Motor neuron (in vitro differentiated cells): ENCODE measurements at regions not wholly inside any gene's neighbourhood (a gene's known extent, or its start where the extent isn't known, plus 50 kb on each side); places are given as distances from the start of the nearest gene placed in this dataset.
"Not testable (repeated sequence)": the region's sequence is repeated elsewhere in the genome, so short reads cannot be mapped to it uniquely, and the experiment has no call there.

Experiments used
- ATAC-seq, 8 experiments: fragments of 200-7000 bp; cut with Tn5 transposase; replicated peaks in 6 of 8; 2 replicates each; pipeline ENCODE4 v1.8.0; 2021; ENCODE audit warnings: mild to moderate bottlenecking in 8 of 8, moderate library complexity in 8 of 8
- H3K27ac ChIP-seq, 2 donors: fragments of 250-450 bp; sonication (Bioruptor Pico); 2 replicates each; pipeline ENCODE4 v1.9.0; 2021; ENCODE audit warnings: antibody characterized with exemption in 2 of 2, mild to moderate bottlenecking in 2 of 2, moderate library complexity in 1 of 2
- H3K4me1 ChIP-seq, 2 donors: fragments of 250-450 bp; sonication (Bioruptor Pico); replicated peaks in 1 of 2; 2 replicates each; pipeline ENCODE4 v1.6.1; 2021; ENCODE audit warnings: antibody characterized with exemption in 2 of 2, mild to moderate bottlenecking in 2 of 2, moderate library complexity in 1 of 2
- H3K4me3 ChIP-seq, 5 donors: fragments of 250-450 bp; sonication (Bioruptor Pico); 2 replicates each; pipeline ENCODE4 v1.9.0; 2021; ENCODE audit warnings: antibody characterized with exemption in 5 of 5, mild to moderate bottlenecking in 5 of 5, moderate library complexity in 4 of 5
- WGBS, 10 experiments: fragments of 450-650 bp; shearing (Covaris generic); methylation state at CpG; one replicate each; pipeline ENCODE4 v1.0.0; 2022; 5-methylcytosine and 5-hydroxymethylcytosine counted together
- in situ Hi-C, 9 experiments: fragments of 400-800 bp; cut with MboI; loops; one replicate each; pipeline ENCODE4 v1.15.0; 2021; ENCODE audit warnings: low sequenced_read_pairs in 9 of 9, low pct_unique_long_range_greater_than_20kb in 2 of 9; ENCODE audit not compliant: unreplicated experiment in 9 of 9

DNA sequence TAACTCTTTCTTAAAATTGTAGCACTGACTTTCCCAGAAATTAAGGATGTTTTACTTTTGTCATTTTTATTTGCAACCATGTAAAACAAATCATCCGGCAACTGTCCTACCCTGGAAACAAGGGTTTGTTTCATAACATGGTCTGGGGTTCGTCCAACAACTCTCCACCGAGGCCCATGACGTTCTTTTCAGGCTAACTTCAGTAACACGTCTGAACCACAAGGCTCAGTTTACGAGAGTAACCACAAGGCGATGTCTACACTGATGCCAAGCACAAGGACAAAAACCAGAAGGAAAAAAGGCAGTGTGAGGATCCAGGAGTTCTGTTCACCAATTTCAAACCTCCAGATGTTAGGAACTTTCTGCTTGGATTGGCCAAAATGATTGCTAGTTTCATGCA, 546.1 kb downstream of the NTRK3 start:
- no peaks in the 10 kb centered on the region for H3K4me1 ChIP-seq
- WGBS, 10 experiments, result 25 to 100% (median 81%) methylated on average over 1 to 7 of the region's 7 CpGs; no CpG with 5 or more reads in 2 of the 10 experiments
- ATAC-seq, result no peak
- H3K27ac ChIP-seq, result no peak overlapping the region
- no peak overlapping the region for H3K4me3 ChIP-seq
- in situ Hi-C loops, result no loop called here

DNA sequence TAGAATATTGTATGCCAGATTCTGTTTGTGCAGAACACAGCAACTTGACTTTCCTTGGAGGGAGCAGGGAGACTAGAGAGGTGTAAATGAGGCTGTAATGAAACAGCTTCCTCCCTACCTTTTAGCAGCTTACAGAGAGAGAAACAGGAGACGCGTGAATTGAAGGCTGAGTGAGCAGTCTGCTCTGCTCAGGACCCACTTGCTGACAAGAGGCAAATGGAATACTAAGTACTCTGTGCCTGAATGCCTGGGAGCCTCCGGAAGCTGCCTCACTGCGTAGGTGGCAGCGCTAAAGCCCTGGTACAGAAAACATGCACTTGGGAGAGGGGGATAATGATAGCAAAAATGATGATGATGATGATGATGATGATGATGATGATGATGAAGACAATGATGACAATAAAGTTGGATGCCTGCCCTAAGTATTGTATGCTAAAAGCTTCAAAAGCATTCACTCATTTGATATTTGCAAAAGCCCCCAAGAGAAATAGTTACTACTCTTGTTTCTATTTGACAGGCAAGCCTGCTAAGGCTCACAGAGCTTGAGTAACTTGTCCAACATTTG, 548.9 kb downstream of the NTRK3 start:
- Histone ChIP-seq H3K27ac (no peak overlapping the region), H3K4me1 (no peaks in the 10 kb centered on the region), H3K4me3 (no peak overlapping the region)
- in situ Hi-C loops, result no loop called here
- WGBS, 10 experiments, result 70 to 100% (median 87%) methylated on average over 1 to 3 of the region's 5 CpGs; no CpG with 5 or more reads in 5 of the 10 experiments
- peak in 1 of 8 experiments; percentile 53 for ATAC-seq

DNA sequence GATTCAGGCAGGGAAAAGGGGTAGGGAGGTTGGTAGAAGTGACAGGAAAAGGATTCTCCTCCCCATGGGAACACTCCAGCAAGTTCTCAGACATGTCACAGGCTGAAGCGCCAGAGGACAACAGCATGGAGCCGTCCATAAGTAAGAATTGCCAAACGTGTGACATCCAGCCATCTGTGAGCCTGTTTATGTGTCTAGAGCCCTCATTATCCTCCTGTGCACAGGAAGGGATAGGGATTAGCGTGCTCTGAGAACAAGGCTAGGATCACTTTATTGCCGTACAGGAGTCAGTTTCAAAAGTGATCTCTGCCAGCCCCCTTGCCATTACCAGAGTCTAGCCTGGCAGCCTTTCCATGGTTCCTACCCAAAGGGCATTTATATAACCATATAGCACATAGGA, 549.5 kb downstream of the NTRK3 start:
- in situ Hi-C loops, result no loop called here
- WGBS, 10 experiments, result 20 to 89% (median 30%) methylated on average over 1 to 3 of the region's 5 CpGs; no CpG with 5 or more reads in 5 of the 10 experiments
- Histone ChIP-seq H3K27ac (no peak overlapping the region), H3K4me1 (no peaks in the 10 kb centered on the region), H3K4me3 (no peak overlapping the region)
- no peak for ATAC-seq

DNA sequence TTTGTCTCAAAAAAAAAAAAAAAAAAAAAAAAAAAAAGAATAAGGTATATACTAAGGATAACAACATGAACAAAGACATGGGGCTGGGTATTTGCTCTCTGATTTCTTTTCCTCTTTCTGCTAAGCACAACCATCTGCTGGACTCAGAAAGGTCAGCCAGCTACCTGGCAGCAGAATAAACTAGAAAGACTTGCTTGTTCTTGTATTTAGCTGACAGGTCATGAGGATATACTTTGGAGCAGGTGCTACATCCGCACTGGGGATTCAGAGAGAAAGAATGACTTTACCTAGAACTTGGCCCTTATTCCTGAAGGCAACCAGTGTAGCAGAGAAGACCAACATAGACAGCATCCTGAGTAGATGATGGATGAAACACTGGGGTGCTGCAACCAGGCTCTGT, 550.5 kb downstream of the NTRK3 start:
- no peaks in the 10 kb centered on the region for H3K4me1 ChIP-seq
- H3K4me3 ChIP-seq, result no peak overlapping the region
- WGBS, 10 experiments, result 71 to 100% (median 100%) methylated on average over 1 of the region's 1 CpG; no CpG with 5 or more reads in 5 of the 10 experiments
- no peak for ATAC-seq
- no peak overlapping the region for H3K27ac ChIP-seq
- in situ Hi-C loops, result no loop called here

DNA sequence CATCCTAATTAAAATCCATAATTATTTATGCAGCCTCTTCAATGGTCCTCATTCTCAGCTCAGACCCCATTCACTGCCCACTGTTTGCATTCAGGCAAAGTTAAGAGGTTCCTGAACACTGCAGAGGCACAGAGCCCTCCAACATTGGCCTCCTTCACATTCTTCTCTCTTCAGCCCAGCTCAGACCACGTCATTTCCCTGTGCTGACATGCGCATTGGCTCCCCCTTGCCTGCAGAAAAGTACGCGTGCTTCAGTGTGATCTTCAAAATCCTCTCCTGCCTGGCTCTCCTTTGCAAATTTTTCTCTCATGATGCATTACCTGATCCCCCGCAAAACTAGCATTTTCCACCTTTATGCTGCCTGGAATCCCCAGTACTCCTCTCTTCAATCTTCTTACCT, 552.3 kb downstream of the NTRK3 start:
- H3K4me1 ChIP-seq, result no peaks in the 10 kb centered on the region
- no peak overlapping the region for H3K27ac ChIP-seq
- H3K4me3 ChIP-seq, result no peak overlapping the region
- 50 to 90% (median 81%) methylated on average over 2 to 5 of the region's 5 CpGs; no CpG with 5 or more reads in 2 of the 10 experiments for WGBS, 10 experiments
- in situ Hi-C loops, result no loop called here
- no peak for ATAC-seq

DNA sequence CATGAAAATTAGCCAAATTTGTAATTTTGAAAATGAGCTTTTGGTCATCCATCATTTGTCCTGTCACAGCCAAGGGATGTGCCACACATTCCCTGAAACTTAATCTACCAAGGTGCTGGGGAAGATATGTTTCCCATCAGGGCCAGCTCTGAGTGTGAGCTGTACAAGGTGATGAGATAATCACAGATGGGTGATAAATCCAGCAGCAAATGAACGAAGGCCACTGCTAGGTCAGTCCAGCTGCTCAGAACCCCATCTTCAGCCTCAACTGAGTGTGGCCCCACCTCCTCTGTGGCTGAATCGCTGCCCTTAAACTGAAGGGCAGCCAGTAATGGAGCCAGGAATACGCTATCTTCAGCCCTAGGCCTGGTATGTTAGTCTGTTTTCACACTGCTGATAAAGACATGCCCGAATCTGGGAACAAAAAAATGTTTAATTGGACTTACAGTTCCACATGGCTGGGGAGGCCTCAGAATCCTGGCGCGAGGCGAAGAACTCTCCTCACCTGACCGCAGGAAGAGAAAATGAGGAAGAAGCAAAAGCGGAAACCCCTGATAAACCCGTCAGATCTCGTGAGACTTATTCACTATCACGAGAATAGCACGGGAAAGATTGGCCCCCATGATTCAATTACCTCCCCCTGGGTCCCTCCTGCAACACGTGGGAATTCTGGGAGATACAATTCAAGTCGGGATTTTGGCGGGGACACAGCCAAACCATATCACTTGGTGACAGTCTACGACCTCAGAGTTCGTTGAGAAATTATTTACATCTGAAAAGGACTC, 553.0 kb downstream of the NTRK3 start:
- peak in 5 of 8 experiments; percentile 57 to 83 (median 79) for ATAC-seq
- H3K4me1 ChIP-seq, result no peaks in the 10 kb centered on the region
- 43 to 100% (median 83%) methylated on average over 1 to 16 of the region's 18 CpGs; no CpG with 5 or more reads in 1 of the 10 experiments for WGBS, 10 experiments
- no peak overlapping the region for H3K27ac ChIP-seq
- in situ Hi-C loops, result no loop called here
- no peak overlapping the region for H3K4me3 ChIP-seq

DNA sequence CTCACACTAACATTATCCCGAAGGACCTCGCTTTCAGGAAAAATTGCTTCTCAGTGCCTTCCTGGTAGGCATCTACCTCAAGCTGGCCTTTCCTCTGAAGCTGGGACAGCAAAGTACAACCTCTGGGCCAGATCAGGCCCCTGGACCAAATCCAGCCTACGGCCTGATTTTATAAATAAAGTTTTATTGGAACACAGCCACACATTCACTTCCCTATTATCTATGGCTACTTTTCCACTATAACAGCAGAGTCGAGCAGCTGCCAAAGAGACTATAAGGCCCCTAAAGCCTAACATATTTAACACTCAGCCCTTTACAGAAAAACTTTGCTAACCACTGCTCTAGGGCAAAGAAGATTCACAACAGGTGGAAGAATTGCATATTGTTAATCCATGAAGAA, 554.3 kb downstream of the NTRK3 start:
- ATAC-seq, result no peak
- in situ Hi-C loops, result no loop called here
- Histone ChIP-seq H3K4me3 (no peak overlapping the region), H3K27ac (no peak overlapping the region), H3K4me1 (no peaks in the 10 kb centered on the region)
- WGBS, 10 experiments, result 33 to 100% (median 92%) methylated on average over 1 to 4 of the region's 4 CpGs

DNA sequence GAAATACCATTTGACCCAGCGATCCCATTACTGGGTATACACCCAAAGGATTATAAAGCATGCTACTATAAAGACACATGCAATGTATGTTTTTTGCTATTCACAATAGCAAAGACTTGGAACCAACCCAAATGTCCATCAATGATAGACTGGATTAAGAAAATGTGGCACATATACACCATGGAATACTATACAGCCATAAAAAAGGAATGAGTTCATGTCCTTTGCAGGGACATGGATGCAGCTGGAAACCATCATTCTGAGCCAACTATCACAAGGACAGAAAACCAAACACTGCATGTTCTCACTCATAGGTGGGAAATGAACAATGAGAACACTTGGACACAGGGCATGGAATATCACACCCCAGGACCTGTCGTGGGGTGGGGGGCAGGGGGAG, 558.1 kb downstream of the NTRK3 start:
- H3K4me3 ChIP-seq, ATAC-seq, in situ Hi-C loops, H3K4me1 ChIP-seq, H3K27ac ChIP-seq: not testable (repeated sequence)
- WGBS, 10 experiments, result 0 to 100% (median 88%) methylated on average over 1 to 2 of the region's 2 CpGs; no CpG with 5 or more reads in 6 of the 10 experiments

DNA sequence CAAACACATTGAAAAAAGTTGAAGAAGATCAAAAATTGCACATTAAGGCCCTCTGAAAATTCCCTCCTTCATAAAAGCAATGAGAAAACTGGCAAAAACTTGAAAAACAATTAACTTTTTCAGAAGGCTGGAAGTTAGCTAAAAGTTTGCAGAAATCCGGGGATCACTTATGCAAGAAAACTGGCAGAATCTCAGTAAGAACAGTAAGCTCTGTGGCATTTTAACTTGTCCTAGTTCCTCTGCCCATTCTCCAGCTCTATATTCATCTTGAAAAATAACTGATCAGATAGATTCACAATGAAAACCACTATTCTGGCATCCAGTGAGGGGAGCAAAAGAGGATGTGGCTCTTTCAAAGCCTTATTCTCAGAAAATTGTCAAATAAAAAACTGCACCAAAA, 566.8 kb downstream of the NTRK3 start:
- Histone ChIP-seq H3K4me3 (no peak overlapping the region), H3K4me1 (peaks cover 7 to 20% of the 10 kb centered on the region in 2 donors), H3K27ac (no peak overlapping the region)
- 0 to 100% (median 80%) methylated on average over 1 of the region's 1 CpG; no CpG with 5 or more reads in 2 of the 10 experiments for WGBS, 10 experiments
- ATAC-seq, result no peak
- in situ Hi-C loops, result no loop called here

DNA sequence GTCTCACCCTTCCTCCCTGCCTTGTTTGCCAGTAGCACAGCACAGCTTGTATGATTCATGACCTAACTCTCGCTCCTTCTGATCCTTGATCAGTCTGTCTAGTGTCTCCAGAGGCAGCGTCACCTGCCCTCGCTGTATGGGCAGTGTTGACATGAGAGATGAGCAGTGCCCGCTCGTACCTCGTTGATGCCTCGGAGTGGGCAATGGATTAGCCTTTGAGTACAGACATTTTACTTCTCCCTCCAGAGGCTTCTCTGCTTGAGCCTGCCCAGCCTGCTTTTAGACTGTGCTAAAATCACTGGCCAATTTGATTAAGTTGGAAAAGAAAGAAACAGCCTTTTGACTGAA, 569.0 kb downstream of the NTRK3 start:
- Histone ChIP-seq H3K4me1 (peaks cover 7 to 20% of the 10 kb centered on the region in 2 donors), H3K27ac (no peak overlapping the region), H3K4me3 (no peak overlapping the region)
- in situ Hi-C loops, result no loop called here
- peak in 5 of 8 experiments; percentile 28 to 82 (median 75) for ATAC-seq
- 47 to 100% (median 80%) methylated on average over 2 to 6 of the region's 7 CpGs; no CpG with 5 or more reads in 3 of the 10 experiments for WGBS, 10 experiments

DNA sequence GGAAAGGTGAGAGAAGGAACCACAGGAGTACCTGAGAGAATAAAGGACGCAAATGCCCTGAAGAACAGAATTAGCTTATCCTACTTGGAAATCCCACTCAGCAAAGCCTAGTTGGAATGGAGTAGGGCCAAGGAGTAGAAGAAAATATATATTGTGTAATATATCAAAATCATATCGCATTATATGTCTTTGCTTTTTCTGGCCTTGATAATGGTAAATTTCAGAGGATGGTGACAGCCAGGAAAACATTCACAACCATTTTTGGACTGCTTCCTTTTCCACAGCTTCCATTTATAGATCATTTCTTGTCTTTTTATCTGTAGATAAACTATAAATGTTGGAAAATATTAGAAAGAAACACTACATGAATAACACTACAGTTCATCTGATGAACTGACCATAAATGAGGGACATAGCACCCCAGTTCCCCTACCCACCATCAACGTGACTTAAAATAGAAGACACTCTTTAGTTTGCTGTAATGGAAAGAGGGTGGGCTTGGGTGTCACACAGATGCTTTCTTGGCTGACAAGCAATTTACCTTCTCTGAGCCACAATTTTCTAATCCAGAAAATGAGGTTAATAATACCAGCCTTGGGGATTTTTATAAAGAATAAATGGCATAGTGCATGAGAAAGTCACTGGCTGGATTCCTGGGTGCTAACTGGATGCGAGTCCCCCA, 569.6 kb downstream of the NTRK3 start:
- WGBS, 10 experiments, result 53 to 94% (median 80%) methylated on average over 1 to 3 of the region's 4 CpGs; no CpG with 5 or more reads in 2 of the 10 experiments
- no peak overlapping the region for H3K27ac ChIP-seq
- in situ Hi-C loops, result no loop called here

DNA sequence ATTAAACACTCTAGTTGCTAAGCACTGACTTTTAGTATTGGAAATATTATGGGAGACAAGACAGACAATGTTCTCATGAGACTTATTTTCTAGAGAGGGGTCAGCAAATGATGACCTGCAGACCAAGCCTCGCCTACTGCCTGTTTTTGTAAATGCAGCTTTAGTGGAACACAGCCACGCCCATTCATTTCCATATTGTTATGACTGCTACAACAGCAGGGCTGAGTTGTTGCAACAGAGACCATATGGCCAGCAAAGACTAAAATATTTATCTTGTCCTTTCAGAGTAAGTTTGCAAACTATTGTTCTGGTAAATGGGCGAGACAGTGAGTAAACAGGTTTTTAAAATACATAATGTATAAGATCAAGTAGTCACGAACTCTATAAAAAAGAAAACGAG, 570.2 kb downstream of the NTRK3 start:
- no peak overlapping the region for H3K27ac ChIP-seq
- 2 to 80% (median 64%) methylated on average over 2 to 5 of the region's 5 CpGs; no CpG with 5 or more reads in 1 of the 10 experiments for WGBS, 10 experiments
- in situ Hi-C loops, result no loop called here

More for the DNA sequence above, 569.6 kb downstream of the NTRK3 start:
- peaks cover 7 to 20% of the 10 kb centered on the region in 2 donors for H3K4me1 ChIP-seq
- no peak overlapping the region for H3K4me3 ChIP-seq
- ATAC-seq, result peak in 1 of 8 experiments; percentile 4

DNA sequence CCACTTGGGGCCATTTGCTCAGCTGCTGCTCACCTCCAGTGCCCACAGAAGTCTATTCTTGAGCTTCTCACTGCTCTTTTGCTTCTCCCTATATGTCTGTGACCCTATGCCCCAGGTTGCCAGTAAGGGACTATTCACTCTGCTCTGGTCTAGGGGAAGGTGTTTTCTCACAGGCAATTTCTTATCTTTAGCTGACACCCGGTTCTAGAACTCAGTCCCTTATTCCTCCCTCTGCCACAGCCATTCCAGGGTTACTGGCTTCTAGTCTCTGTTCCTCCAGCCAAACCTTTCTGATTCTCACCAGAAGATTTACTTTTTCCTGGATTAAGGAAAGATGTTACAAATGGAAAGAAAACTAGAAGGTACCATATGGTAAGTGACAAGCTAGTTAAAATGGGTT, 574.0 kb downstream of the NTRK3 start:
- Histone ChIP-seq H3K4me1 (peaks cover 7 to 20% of the 10 kb centered on the region in 2 donors), H3K4me3 (no peak overlapping the region), H3K27ac (no peak overlapping the region)
- in situ Hi-C loops, result no loop called here
- WGBS, 10 experiments, result 14 to 100% (median 69%) methylated on average over 1 of the region's 1 CpG; no CpG with 5 or more reads in 6 of the 10 experiments
- no peak for ATAC-seq

More for the DNA sequence above, 570.2 kb downstream of the NTRK3 start:
- peak in 7 of 8 experiments; percentile 19 to 96 (median 76) for ATAC-seq
- Histone ChIP-seq H3K4me1 (peaks cover 7 to 20% of the 10 kb centered on the region in 2 donors), H3K4me3 (no peak overlapping the region)
